ENCODE measurements at regions not wholly inside any gene's neighbourhood (a gene's known extent, or its start where the extent isn't known, plus 50 kb on each side); places are given as distances from the start of the nearest gene placed in this dataset.

DNA sequence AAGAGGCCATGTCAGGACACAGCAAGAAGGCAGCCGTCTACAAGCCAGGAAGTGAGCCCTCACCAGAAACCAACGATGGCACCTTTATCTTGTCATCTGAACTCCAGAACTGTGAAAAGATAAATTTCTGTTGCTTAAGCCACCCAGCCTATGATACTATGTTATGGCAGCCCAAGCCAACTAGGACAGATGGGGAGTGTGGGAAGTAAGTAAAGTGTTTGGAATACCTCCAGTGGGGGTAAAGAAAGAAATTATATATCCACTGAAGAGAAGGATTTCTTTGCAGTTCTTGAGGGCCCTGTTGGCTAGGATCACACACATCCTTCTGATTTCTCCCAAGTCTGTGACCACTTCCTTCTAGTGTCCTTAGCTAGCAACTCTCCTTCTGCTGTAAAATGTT is 384.4 kb downstream of the TNS3 start (continued):
- TF ChIP-seq CREB1 (IDR thresholded peaks at IDR 0.05; ENCODE audit: low read depth) (no peak), ZNF384 (IDR thresholded peaks at IDR 0.05; ENCODE audit: borderline replicate concordance, low read depth, low read length) (no peak)

DNA sequence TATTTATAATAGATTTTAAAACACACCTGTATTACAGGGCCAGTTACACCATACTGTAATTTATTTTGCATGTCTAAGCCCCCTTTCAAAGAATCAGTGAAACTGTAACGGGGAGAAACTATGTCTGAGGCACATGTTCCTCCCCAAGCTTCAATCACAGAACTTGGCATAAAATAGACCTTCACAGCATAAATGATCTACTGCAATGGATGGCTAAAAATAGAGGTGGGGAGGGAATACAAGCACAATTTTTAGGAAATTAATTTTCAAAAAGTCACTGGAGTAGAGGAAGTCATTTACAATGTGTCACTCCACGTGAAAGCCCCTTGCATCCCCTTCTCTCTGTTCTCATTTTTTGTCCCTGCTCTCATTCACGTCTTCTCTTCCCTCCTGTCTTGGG is 385.2 kb downstream of the TNS3 start:
- no peaks in the 10 kb centered on the region for H4K20me1 ChIP-seq (ENCODE audit: control insufficient read depth, insufficient read depth)
- H3K27me3 ChIP-seq (replicated peaks in 1 of 2; ENCODE audit: control insufficient read depth in 2 of 2, insufficient read depth in 2 of 2, low read length in 1 of 2), result no peaks in the 10 kb centered on the region
- no peaks in the 10 kb centered on the region for H3K79me2 ChIP-seq (ENCODE audit: control insufficient read depth, insufficient read depth, low read length)
- TF ChIP-seq TCF3 (IDR thresholded peaks at IDR 0.05; ENCODE audit: borderline replicate concordance, insufficient read depth, low read depth, low read length) (no peak), ZNF217 (IDR thresholded peaks at IDR 0.05) (no peak), ZNF622 (IDR thresholded peaks at IDR 0.05) (no peak), NRF1 (conservative IDR thresholded peaks at IDR 0.05; ENCODE audit: low read depth, low read length) (no peak), NFYB (IDR thresholded peaks at IDR 0.05; ENCODE audit: insufficient read depth, low read depth, low read length) (no peak), ZNF24 (IDR thresholded peaks at IDR 0.05) (no peak), RUNX3 (IDR thresholded peaks at IDR 0.05; ENCODE audit: low read length) (no peak), MTA2 (IDR thresholded peaks at IDR 0.05; ENCODE audit: low read depth) (no peak), SUZ12 (IDR thresholded peaks at IDR 0.05; ENCODE audit: unreplicated experiment) (no peak), BHLHE40 (IDR thresholded peaks at IDR 0.05; ENCODE audit: borderline replicate concordance in 1 of 2, low read depth in 2 of 2, low read length in 1 of 2) (no peak), NR2C1 (IDR thresholded peaks at IDR 0.05) (no peak), PAX8 (IDR thresholded peaks at IDR 0.05) (no peak)
- TF ChIP-seq, protein P1, sequence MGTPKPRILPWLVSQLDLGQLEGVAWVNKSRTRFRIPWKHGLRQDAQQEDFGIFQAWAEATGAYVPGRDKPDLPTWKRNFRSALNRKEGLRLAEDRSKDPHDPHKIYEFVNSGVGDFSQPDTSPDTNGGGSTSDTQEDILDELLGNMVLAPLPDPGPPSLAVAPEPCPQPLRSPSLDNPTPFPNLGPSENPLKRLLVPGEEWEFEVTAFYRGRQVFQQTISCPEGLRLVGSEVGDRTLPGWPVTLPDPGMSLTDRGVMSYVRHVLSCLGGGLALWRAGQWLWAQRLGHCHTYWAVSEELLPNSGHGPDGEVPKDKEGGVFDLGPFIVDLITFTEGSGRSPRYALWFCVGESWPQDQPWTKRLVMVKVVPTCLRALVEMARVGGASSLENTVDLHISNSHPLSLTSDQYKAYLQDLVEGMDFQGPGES (IDR thresholded peaks at IDR 0.05), result no peak
- H3K9ac ChIP-seq (ENCODE audit: control insufficient read depth, insufficient read depth, low read length), result no peak overlapping the region
- intact Hi-C loops (cut with micrococcal nuclease; ENCODE audit: unreplicated experiment), result no loop called here
- ChIA-PET POLR2A (no interaction called here), SMC1A (ENCODE audit: uncharacterized antibody, unreplicated experiment) (no interaction called here), CTCF (no interaction called here), RAD21 (ENCODE audit: unreplicated experiment) (interaction anchor here (0.5 kb wide), 1 partner anchor 337 kb away, joined by 3 read pairs; no protein-coding TSS in a partner anchor)
- no peaks in the 10 kb centered on the region for H3K9me3 ChIP-seq (replicated peaks; ENCODE audit: control insufficient read depth, insufficient read depth, low read length)
- H3K27ac ChIP-seq (ENCODE audit: control insufficient read depth, insufficient read depth), result no peak overlapping the region
- H2AFZ ChIP-seq (ENCODE audit: control insufficient read depth, low read depth, low read length), result no peak overlapping the region
- FAIRE-seq, result no peak
- ATAC-seq, result no peak
- H3K4me3 ChIP-seq, result no peak overlapping the region
- no peaks in the 10 kb centered on the region for H3K4me1 ChIP-seq (ENCODE audit: control insufficient read depth, insufficient read depth, low read length)
- no peak overlapping the region for H3K4me2 ChIP-seq (ENCODE audit: control insufficient read depth, insufficient read depth)
- in situ Hi-C loops (cut with MboI), result no loop called here
- BruUV-seq (replicated peaks), result no TSS peak
- 2% methylated on average over 3 of the region's 3 CpGs for WGBS (ENCODE audit: insufficient coverage, insufficient replicate concordance, low lambda C conversion rate, missing lambda C conversion rate)
- H3K36me3 ChIP-seq (ENCODE audit: control insufficient read depth in 2 of 2, insufficient read depth in 2 of 2, low read length in 1 of 2), result no peaks in the 10 kb centered on the region
- no peak for DNase-seq (ENCODE audit: low read depth, low spot score)
